ENCODE measurements at regions not wholly inside any gene's neighbourhood (a gene's known extent, or its start where the extent isn't known, plus 50 kb on each side); places are given as distances from the start of the nearest gene placed in this dataset.

GRCh38 chr3:5270666-5271371, 83.3 kb downstream of the EDEM1 start:
- DNase-seq (ENCODE audit: low spot score), result no peak

- DNase-seq (ENCODE audit: low spot score), result no peak
Observed at GRCh38 chr3:5271372-5271683, 83.8 kb downstream of the EDEM1 start.

GRCh38 chr3:5272387-5272786, 84.9 kb downstream of the EDEM1 start:
- no peak for DNase-seq (ENCODE audit: low spot score)

- no peak for DNase-seq (ENCODE audit: low spot score)
Observed at GRCh38 chr3:5274091-5274490, 86.6 kb downstream of the EDEM1 start.

- no peak for DNase-seq (ENCODE audit: low spot score)
Observed at GRCh38 chr3:5275529-5275928, 88.0 kb downstream of the EDEM1 start.

GRCh38 chr3:5276934-5277333, 89.4 kb downstream of the EDEM1 start:
- DNase-seq (ENCODE audit: low spot score), result no peak

- DNase-seq (ENCODE audit: low spot score), result no peak
Observed at GRCh38 chr3:5277612-5278236, 90.2 kb downstream of the EDEM1 start.

GRCh38 chr3:5278666-5279065, 91.2 kb downstream of the EDEM1 start:
- no peak for DNase-seq (ENCODE audit: low spot score)

GRCh38 chr3:5282703-5283102, 95.2 kb downstream of the EDEM1 start:
- DNase-seq (ENCODE audit: low spot score), result no peak

- DNase-seq (ENCODE audit: low spot score), result no peak
Observed at GRCh38 chr3:5285439-5285838, 97.9 kb downstream of the EDEM1 start.

- no peak for DNase-seq (ENCODE audit: low spot score)
Observed at GRCh38 chr3:5290915-5291314, 103.4 kb downstream of the EDEM1 start.

- no peak for DNase-seq (ENCODE audit: low spot score)
Observed at GRCh38 chr3:5292512-5292911, 105.0 kb downstream of the EDEM1 start.

- no peak for DNase-seq (ENCODE audit: low spot score)
Observed at GRCh38 chr3:5293207-5293606, 105.7 kb downstream of the EDEM1 start.

GRCh38 chr3:5294356-5294755, 106.8 kb downstream of the EDEM1 start:
- DNase-seq (ENCODE audit: low spot score), result no peak

GRCh38 chr3:5295191-5295690, 107.7 kb downstream of the EDEM1 start:
- DNase-seq (ENCODE audit: low spot score), result no peak

- DNase-seq (ENCODE audit: low spot score), result no peak
Observed at GRCh38 chr3:5296362-5296761, 108.9 kb downstream of the EDEM1 start.

- no peak for DNase-seq (ENCODE audit: low spot score)
Observed at GRCh38 chr3:5297895-5298294, 110.4 kb downstream of the EDEM1 start.

GRCh38 chr3:5298453-5298852, 110.9 kb downstream of the EDEM1 start:
- no peak for DNase-seq (ENCODE audit: low spot score)

- DNase-seq (ENCODE audit: low spot score), result no peak
Observed at GRCh38 chr3:5299161-5299560, 111.7 kb downstream of the EDEM1 start.

GRCh38 chr3:5300638-5301037, 113.1 kb downstream of the EDEM1 start:
- no peak for DNase-seq (ENCODE audit: low spot score)

GRCh38 chr3:5301651-5302297, 114.3 kb downstream of the EDEM1 start:
- no peak for DNase-seq (ENCODE audit: low spot score)

GRCh38 chr3:5302661-5303060, 115.2 kb downstream of the EDEM1 start:
- DNase-seq (ENCODE audit: low spot score), result no peak

GRCh38 chr3:5304188-5304587, 116.7 kb downstream of the EDEM1 start:
- no peak for DNase-seq (ENCODE audit: low spot score)

All from HT-29 (cell line).